Kidney (tissue), 13 donors: ENCODE measurements at regions not wholly inside any gene's neighbourhood (a gene's known extent, or its start where the extent isn't known, plus 50 kb on each side); places are given as distances from the start of the nearest gene placed in this dataset.

ENCODE experiments used
- DNase-seq, 5 donors: peaks; one replicate each; pipeline ENCODE4 v3.0.0-alpha.2; 2013 to 2020
- FAIRE-seq: peaks from 2 replicates; lab custom pipeline; 2012; peaks lifted over from hg19 to GRCh38; lab: Jason Lieb, UNC
- H3K27ac ChIP-seq, 2 donors: one replicate each; pipeline ENCODE4 v1.7.0; 2013; ENCODE audit warnings: low read depth in 2 of 2, low read length in 2 of 2, inconsistent platforms in 1 of 2
- H3K27me3 ChIP-seq: one replicate; pipeline ENCODE4 v1.7.1; 2013; ENCODE audit warnings: low read length, inconsistent platforms; ENCODE audit not compliant: control insufficient read depth, insufficient read depth
- H3K36me3 ChIP-seq, 3 donors: one replicate each; pipeline versions ENCODE4 v1.7.0 to v1.7.1; 2013; ENCODE audit warnings: low read length in 3 of 3, control low read depth in 1 of 3, inconsistent platforms in 1 of 3; ENCODE audit not compliant: insufficient read depth in 3 of 3, control insufficient read depth in 2 of 3
- H3K4me1 ChIP-seq, 3 donors: one replicate each; pipeline versions ENCODE4 v1.7.0 to v1.7.1; 2013; ENCODE audit warnings: low read length in 3 of 3, inconsistent platforms in 1 of 3, low read depth in 1 of 3; ENCODE audit not compliant: control insufficient read depth in 2 of 3, insufficient read depth in 2 of 3
- H3K4me3 ChIP-seq, 3 donors: one replicate each; pipeline versions ENCODE4 v1.7.0 to v1.8.1; 2013; ENCODE audit warnings: low read length in 3 of 3, control low read depth in 1 of 3, inconsistent platforms in 1 of 3
- H3K9ac ChIP-seq, 3 donors: one replicate each; pipeline versions ENCODE4 v1.7.0 to v1.7.1; 2013; ENCODE audit warnings: low read length in 3 of 3, control low read depth in 1 of 3, inconsistent platforms in 1 of 3
- H3K9me3 ChIP-seq, 3 donors: one replicate each; pipeline versions ENCODE4 v1.7.0 to v1.7.1; 2013; ENCODE audit warnings: low read length in 3 of 3, control low read depth in 1 of 3, inconsistent platforms in 1 of 3; ENCODE audit not compliant: control insufficient read depth in 2 of 3, insufficient read depth in 1 of 3
- CTCF ChIP-seq: IDR thresholded peaks from 3 replicates; pipeline ENCODE4 v1.5.1; 2012; ENCODE audit warnings: mild to moderate bottlenecking, moderate library complexity, borderline replicate concordance; ENCODE audit not compliant: insufficient read depth; ENCODE audit errors: extremely low read depth
- intact Hi-C: fragments of 100-400 bp; cut with DNase I; formaldehyde crosslinking; loops from one replicate; pipeline ENCODE4 v1.11.1; 2022
- donor health status: control.
- donor health status: control.
- donor health status: control.
- donor health status: control.
- donor health status: control.
- donor health status: DM: yes; HTN: yes; CAD: no.
- donor health status: Normal renal cell carcinoma (clear cell type).

DNA sequence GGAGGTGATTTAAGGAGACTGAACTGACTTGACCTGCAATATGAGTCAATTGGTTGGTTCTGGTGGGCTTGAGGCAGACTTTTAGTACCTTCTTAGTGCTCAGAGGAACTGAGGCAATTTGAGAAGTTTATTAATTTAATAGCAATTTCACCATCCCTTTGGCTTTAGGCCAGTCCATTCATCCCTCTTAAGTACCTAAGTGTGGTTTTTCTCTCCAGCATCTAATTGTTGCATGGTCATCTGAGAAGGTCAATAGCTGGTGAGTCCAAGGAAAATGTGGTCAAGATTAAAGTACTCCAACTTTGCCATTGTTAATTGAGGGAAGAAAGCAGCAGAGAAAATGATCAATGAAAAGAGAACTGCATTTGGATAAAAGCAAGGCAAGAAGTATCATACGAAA is 115.4 kb upstream of the DYRK2 start:
- no peak for TF ChIP-seq CTCF
- H3K36me3 ChIP-seq = no peaks in the 10 kb centered on the region
- H3K9ac ChIP-seq = no peak overlapping the region
- no peaks in the 10 kb centered on the region for H3K4me1 ChIP-seq
- no peak overlapping the region for H3K4me3 ChIP-seq
- DNase-seq (no peak), FAIRE-seq (no peak)
- no peaks in the 10 kb centered on the region for H3K9me3 ChIP-seq
- H3K27me3 ChIP-seq = no peaks in the 10 kb centered on the region
- no peak overlapping the region for H3K27ac ChIP-seq
- intact Hi-C loops = no loop called here

GRCh38 chr12:67534046-67534445 is 114.5 kb upstream of the DYRK2 start:
- Histone ChIP-seq H3K4me3 (no peak overlapping the region), H3K9ac (no peak overlapping the region), H3K27ac (no peak overlapping the region), H3K36me3 (no peaks in the 10 kb centered on the region), H3K9me3 (no peaks in the 10 kb centered on the region), H3K27me3 (no peaks in the 10 kb centered on the region), H3K4me1 (no peaks in the 10 kb centered on the region)
- no peak for TF ChIP-seq CTCF
- intact Hi-C loops = no loop called here
- no peak for FAIRE-seq
- DNase-seq = no peak

DNA sequence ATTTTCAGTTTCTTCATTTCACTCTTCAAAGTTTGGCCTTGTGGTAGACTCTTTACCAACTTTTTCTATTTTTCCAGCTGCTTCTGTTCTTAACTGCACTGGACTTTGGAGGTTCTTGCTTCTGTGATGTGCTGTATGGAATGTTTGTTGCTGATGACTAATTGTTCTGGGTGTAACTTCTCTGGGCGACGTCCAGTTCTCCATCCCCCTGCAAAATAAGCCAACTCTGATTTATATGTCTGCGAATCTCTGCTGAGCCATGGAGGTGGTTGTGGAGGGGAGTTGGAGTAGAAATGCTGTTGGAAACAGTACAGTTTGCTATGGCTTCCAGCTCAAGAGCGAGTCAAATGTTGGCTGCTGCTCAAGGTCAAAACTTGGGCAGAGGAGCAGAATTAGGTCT is 113.9 kb upstream of the DYRK2 start:
- H3K9ac ChIP-seq = no peak overlapping the region
- no peak for TF ChIP-seq CTCF
- no peak for FAIRE-seq
- DNase-seq = no peak
- no peaks in the 10 kb centered on the region for H3K9me3 ChIP-seq
- no peak overlapping the region for H3K4me3 ChIP-seq
- H3K36me3 ChIP-seq = no peaks in the 10 kb centered on the region
- H3K27me3 ChIP-seq = no peaks in the 10 kb centered on the region
- no peaks in the 10 kb centered on the region for H3K4me1 ChIP-seq
- intact Hi-C loops = no loop called here
- no peak overlapping the region for H3K27ac ChIP-seq

GRCh38 chr12:67535176-67535575 is 113.4 kb upstream of the DYRK2 start:
- no peaks in the 10 kb centered on the region for H3K36me3 ChIP-seq

More at GRCh38 chr12:67535176-67535575, 113.4 kb upstream of the DYRK2 start:
- Histone ChIP-seq H3K9ac (no peak overlapping the region), H3K27ac (no peak overlapping the region), H3K9me3 (no peaks in the 10 kb centered on the region), H3K4me3 (no peak overlapping the region), H3K4me1 (no peaks in the 10 kb centered on the region), H3K27me3 (no peaks in the 10 kb centered on the region)
- FAIRE-seq = no peak
- intact Hi-C loops = no loop called here
- DNase-seq = no peak
- no peak for TF ChIP-seq CTCF
